H9 (cell line): ENCODE measurements at regions not wholly inside any gene's neighbourhood (a gene's known extent, or its start where the extent isn't known, plus 50 kb on each side); places are given as distances from the start of the nearest gene placed in this dataset.

ENCODE experiments used
- DNase-seq: peaks from one replicate; pipeline ENCODE4 v3.0.0-alpha.2; 2017
- H2AFZ ChIP-seq: one replicate; pipeline ENCODE4 v1.6.1; 2013; ENCODE audit warnings: mild to moderate bottlenecking, low read length, control low read depth, moderate library complexity
- H2AK5ac ChIP-seq: 2 replicates; pipeline ENCODE4 v1.6.1; 2013; ENCODE audit warnings: low read length, control low read depth, mixed read lengths; ENCODE audit not compliant: insufficient read length
- H2BK120ac ChIP-seq: one replicate; pipeline ENCODE4 v1.6.1; 2013; ENCODE audit warnings: low read depth, mild to moderate bottlenecking, low read length, control low read depth, inconsistent platforms; ENCODE audit not compliant: poor library complexity, severe bottlenecking
- H2BK12ac ChIP-seq: 2 replicates; pipeline ENCODE4 v1.6.1; 2013; ENCODE audit warnings: low read length, control low read depth, mixed read lengths, low read depth; ENCODE audit not compliant: insufficient read length
- H2BK15ac ChIP-seq: 2 replicates; pipeline ENCODE4 v1.6.1; 2013; ENCODE audit warnings: low read depth, low read length, control low read depth
- H2BK20ac ChIP-seq: one replicate; pipeline ENCODE4 v1.6.1; 2013; ENCODE audit warnings: low read depth, mild to moderate bottlenecking, low read length, control low read depth, inconsistent platforms; ENCODE audit not compliant: poor library complexity, severe bottlenecking
- H2BK5ac ChIP-seq: 2 replicates; pipeline ENCODE4 v1.6.1; 2013; ENCODE audit warnings: low read length, control low read depth, mixed read lengths; ENCODE audit not compliant: insufficient read length
- H3K14ac ChIP-seq: 2 replicates; pipeline ENCODE4 v1.6.1; 2013; ENCODE audit warnings: low read length, control low read depth; ENCODE audit not compliant: insufficient read depth
- H3K18ac ChIP-seq: 2 replicates; pipeline ENCODE4 v1.6.1; 2013; ENCODE audit warnings: low read depth, mild to moderate bottlenecking, mixed read lengths, low read length, control low read depth; ENCODE audit not compliant: insufficient read length
- H3K23ac ChIP-seq: 2 replicates; pipeline ENCODE4 v1.6.1; 2013; ENCODE audit warnings: low read length, control low read depth, mixed read lengths, low read depth; ENCODE audit not compliant: insufficient read length
- H3K23me2 ChIP-seq: 2 replicates; pipeline ENCODE4 v1.6.1; 2013; ENCODE audit warnings: low read depth, mild to moderate bottlenecking, mixed read lengths, low read length, control low read depth; ENCODE audit not compliant: insufficient read length, poor library complexity, severe bottlenecking
- H3K27ac ChIP-seq: 2 replicates; pipeline ENCODE4 v1.5.1; 2013; ENCODE audit warnings: low read length, control low read depth, mixed read lengths, low read depth; ENCODE audit not compliant: insufficient read length
- H3K27me3 ChIP-seq: 2 replicates; pipeline ENCODE4 v1.6.1; 2013; ENCODE audit warnings: low read length, control low read depth, inconsistent platforms; ENCODE audit not compliant: insufficient read depth
- H3K4ac ChIP-seq: 2 replicates; pipeline ENCODE4 v1.6.1; 2013; ENCODE audit warnings: low read depth, mild to moderate bottlenecking, control low read depth, inconsistent platforms, low read length, moderate library complexity
- H3K4me1 ChIP-seq: 2 replicates; pipeline ENCODE4 v1.6.1; 2013; ENCODE audit warnings: low read length, control low read depth, inconsistent platforms; ENCODE audit not compliant: insufficient read depth
- H3K4me2 ChIP-seq: 2 replicates; pipeline ENCODE4 v1.6.1; 2013; ENCODE audit warnings: low read length, control low read depth, mixed read lengths; ENCODE audit not compliant: insufficient read length, insufficient read depth
- H3K56ac ChIP-seq: 2 replicates; pipeline ENCODE4 v1.6.1; 2013; ENCODE audit warnings: low read depth, mild to moderate bottlenecking, mixed read lengths, low read length, control low read depth; ENCODE audit not compliant: insufficient read length
- H3K79me1 ChIP-seq: 2 replicates; pipeline ENCODE4 v1.6.1; 2013; ENCODE audit warnings: low read depth, mild to moderate bottlenecking, moderate library complexity, low read length, control low read depth, inconsistent platforms; ENCODE audit not compliant: insufficient read depth, poor library complexity, severe bottlenecking
- H3K79me2 ChIP-seq: 2 replicates; pipeline ENCODE4 v1.6.1; 2013; ENCODE audit warnings: low read length, control low read depth, inconsistent platforms; ENCODE audit not compliant: insufficient read depth
- H3K9ac ChIP-seq: 2 replicates; pipeline ENCODE4 v1.6.1; 2013; ENCODE audit warnings: low read length, control low read depth, mixed read lengths; ENCODE audit not compliant: insufficient read length; ENCODE audit errors: extremely low read depth
- H3K9me3 ChIP-seq: one replicate; pipeline ENCODE4 v1.6.1; 2013; ENCODE audit warnings: low read depth, low read length, inconsistent platforms; ENCODE audit not compliant: control insufficient read depth
- H3T11ph ChIP-seq: one replicate; pipeline ENCODE4 v1.6.1; 2013; ENCODE audit warnings: mild to moderate bottlenecking, low read length, control low read depth, inconsistent platforms
- H4K20me1 ChIP-seq: one replicate; pipeline ENCODE4 v1.6.1; 2013; ENCODE audit not compliant: control insufficient read depth, insufficient read length, insufficient read depth
- H4K5ac ChIP-seq: 2 replicates; pipeline ENCODE4 v1.6.1; 2013; ENCODE audit warnings: low read depth, mild to moderate bottlenecking, mixed read lengths, low read length, control low read depth; ENCODE audit not compliant: insufficient read length
- H4K8ac ChIP-seq: replicated peaks from 2 replicates; pipeline ENCODE4 v1.6.1; 2013; ENCODE audit warnings: low read length, control low read depth, mixed read lengths, low read depth; ENCODE audit not compliant: insufficient read length
- H4K91ac ChIP-seq: 2 replicates; pipeline ENCODE4 v1.6.1; 2013; ENCODE audit warnings: low read depth, mild to moderate bottlenecking, moderate library complexity, mixed read lengths, low read length, control low read depth; ENCODE audit not compliant: insufficient read length
- H3K27ac Mint-ChIP-seq, 3 experiments: 2 replicates in 2 of 3; 3 replicates in 1 of 3; pipeline ENCODE4 v1.8.0; 2020 to 2021; ENCODE audit warnings: mixed read lengths in 3 of 3, mild to moderate bottlenecking in 1 of 3, moderate library complexity in 1 of 3
- H3K27me3 Mint-ChIP-seq: 2 replicates; pipeline ENCODE4 v1.8.0; 2021; ENCODE audit warnings: low read depth, mild to moderate bottlenecking, moderate library complexity, mixed read lengths
- H3K36me3 Mint-ChIP-seq, 3 experiments: 2 replicates in 2 of 3; 3 replicates in 1 of 3; pipeline ENCODE4 v1.8.0; 2020 to 2021; ENCODE audit warnings: low read depth in 3 of 3, mixed read lengths in 3 of 3; ENCODE audit not compliant: insufficient read depth in 1 of 3
- H3K4me1 Mint-ChIP-seq, 2 experiments: 2 replicates each; pipeline ENCODE4 v1.8.0; 2020; ENCODE audit warnings: mixed read lengths in 2 of 2
- H3K4me3 Mint-ChIP-seq, 2 experiments: 2 replicates in 1 of 2; 3 replicates in 1 of 2; pipeline ENCODE4 v1.8.0; 2020 to 2021; ENCODE audit warnings: mild to moderate bottlenecking in 2 of 2, mixed read lengths in 2 of 2, moderate library complexity in 1 of 2
- H3K9me3 Mint-ChIP-seq, 2 experiments: 2 replicates in 1 of 2; 3 replicates in 1 of 2; pipeline ENCODE4 v1.8.0; 2020; ENCODE audit warnings: mild to moderate bottlenecking in 2 of 2, mixed read lengths in 2 of 2, moderate library complexity in 1 of 2
- CTCF ChIP-seq: fragments of 200-600 bp; sonication (generic); conservative IDR thresholded peaks from 3 replicates; pipeline ENCODE4 v1.8.0; 2021; ENCODE audit warnings: antibody characterized with exemption, mild to moderate bottlenecking
- WGBS: extraction: QIAGEN DNeasy Blood & Tissue Kit; methylation state at CpG from one replicate; pipeline ENCODE4 v1.1.7; 2013; ENCODE audit warnings: missing lambda C conversion rate, low lambda C conversion rate, mixed read lengths; ENCODE audit not compliant: insufficient read length; ENCODE audit errors: extremely low coverage; 5-methylcytosine and 5-hydroxymethylcytosine counted together

GRCh38 chr7:18440934-18441333 lies 54.6 kb upstream of the HDAC9 start:
- TF ChIP-seq CTCF = no peak
- no peaks in the 10 kb centered on the region for H3K9me3 ChIP-seq
- no peaks in the 10 kb centered on the region for H4K20me1 ChIP-seq
- H3K27me3 ChIP-seq = no peaks in the 10 kb centered on the region
- no peak overlapping the region for H3K4ac ChIP-seq
- no peak overlapping the region for H3K27ac ChIP-seq
- no peak overlapping the region for H3K4me3 Mint-ChIP-seq
- H2AK5ac ChIP-seq = no peak overlapping the region
- H3K18ac ChIP-seq = no peak overlapping the region
- no peak overlapping the region for H3K4me2 ChIP-seq
- no peaks in the 10 kb centered on the region for H3K36me3 Mint-ChIP-seq
- H3K27ac Mint-ChIP-seq = no peak overlapping the region
- H3K23ac ChIP-seq = no peak overlapping the region
- no peak overlapping the region for H4K8ac ChIP-seq
- H3K9ac ChIP-seq = no peak overlapping the region
- H4K5ac ChIP-seq = no peak overlapping the region
- H2BK20ac ChIP-seq = no peak overlapping the region
- H3K56ac ChIP-seq = no peak overlapping the region
- no peak overlapping the region for H2BK120ac ChIP-seq
- WGBS = no CpG with 5 or more reads among the region's 2 CpGs
- no peak for DNase-seq
- H2AFZ ChIP-seq = no peak overlapping the region
- no peak overlapping the region for H3T11ph ChIP-seq
- no peaks in the 10 kb centered on the region for H3K9me3 Mint-ChIP-seq
- H2BK5ac ChIP-seq = no peak overlapping the region
- H3K4me1 ChIP-seq = peaks cover 2% of the 10 kb centered on the region; the same call in 1 of the 2 replicates
- H3K4me1 Mint-ChIP-seq = peaks cover 12 to 13% of the 10 kb centered on the region in 2 experiments
- H3K27me3 Mint-ChIP-seq = no peaks in the 10 kb centered on the region
- H3K79me1 ChIP-seq = no peaks in the 10 kb centered on the region
- H3K79me2 ChIP-seq = no peaks in the 10 kb centered on the region
- no peak overlapping the region for H2BK15ac ChIP-seq
- no peaks in the 10 kb centered on the region for H3K23me2 ChIP-seq
- H2BK12ac ChIP-seq = no peak overlapping the region
- H4K91ac ChIP-seq = no peak overlapping the region
- H3K14ac ChIP-seq = no peak overlapping the region
